Astrocyte (in vitro differentiated cells and primary cell): ENCODE measurements at regions not wholly inside any gene's neighbourhood (a gene's known extent, or its start where the extent isn't known, plus 50 kb on each side); places are given as distances from the start of the nearest gene placed in this dataset.

Experiments
- DNase-seq: peaks from one replicate; pipeline ENCODE4 v3.0.0-alpha.2; 2010; ENCODE audit warnings: low read depth
- FAIRE-seq: peaks from 2 replicates; lab custom pipeline; 2011; peaks lifted over from hg19 to GRCh38; lab: Jason Lieb, UNC
- H2AFZ ChIP-seq: 2 replicates; pipeline ENCODE4 v1.6.0; 2012; ENCODE audit warnings: low read depth, low read length, inconsistent platforms
- H3K27ac ChIP-seq: 2 replicates; pipeline ENCODE4 v1.5.1; 2011; ENCODE audit warnings: low read depth, low read length, inconsistent platforms
- H3K27me3 ChIP-seq: 2 replicates; pipeline ENCODE4 v1.6.0; 2011; ENCODE audit warnings: low read length, inconsistent platforms; ENCODE audit not compliant: insufficient read depth
- H3K36me3 ChIP-seq: 2 replicates; pipeline ENCODE4 v1.5.1; 2011; ENCODE audit warnings: low read length, inconsistent platforms; ENCODE audit not compliant: insufficient read depth
- H3K4me1 ChIP-seq: 2 replicates; pipeline ENCODE4 v1.5.1; 2011; ENCODE audit warnings: low read length, inconsistent platforms; ENCODE audit not compliant: insufficient read depth
- H3K4me2 ChIP-seq: 2 replicates; pipeline ENCODE4 v1.6.0; 2012; ENCODE audit warnings: low read length, inconsistent platforms
- H3K4me3 ChIP-seq: 2 replicates; pipeline ENCODE4 v1.5.1; 2011; ENCODE audit warnings: low read depth, mild to moderate bottlenecking, low read length, inconsistent platforms; ENCODE audit not compliant: insufficient read depth
- H3K79me2 ChIP-seq: 2 replicates; pipeline ENCODE4 v1.6.0; 2012; ENCODE audit warnings: mild to moderate bottlenecking, low read length, inconsistent platforms; ENCODE audit not compliant: insufficient read depth
- H3K9ac ChIP-seq: 2 replicates; pipeline ENCODE4 v1.6.0; 2012; ENCODE audit warnings: mild to moderate bottlenecking, low read length, inconsistent platforms
- H3K9me3 ChIP-seq: 2 replicates; pipeline ENCODE4 v1.5.1; 2012; ENCODE audit warnings: low read depth, mild to moderate bottlenecking, low read length, inconsistent platforms; ENCODE audit not compliant: insufficient read depth
- H4K20me1 ChIP-seq: 2 replicates; pipeline ENCODE4 v1.6.0; 2012; ENCODE audit warnings: low read length, inconsistent platforms; ENCODE audit not compliant: insufficient read depth
- H3K27ac Mint-ChIP-seq: one replicate; pipeline ENCODE4 v1.8.0; 2021; ENCODE audit warnings: mild to moderate bottlenecking, mixed read lengths; ENCODE audit not compliant: unreplicated experiment
- H3K27me3 Mint-ChIP-seq: one replicate; pipeline ENCODE4 v1.8.0; 2021; ENCODE audit warnings: low read depth, mixed read lengths; ENCODE audit not compliant: unreplicated experiment
- H3K36me3 Mint-ChIP-seq: one replicate; pipeline ENCODE4 v1.8.0; 2021; ENCODE audit warnings: low read depth, mixed read lengths; ENCODE audit not compliant: unreplicated experiment
- H3K4me1 Mint-ChIP-seq: one replicate; pipeline ENCODE4 v1.8.0; 2021; ENCODE audit warnings: low read depth, mixed read lengths; ENCODE audit not compliant: unreplicated experiment
- H3K4me3 Mint-ChIP-seq: one replicate; pipeline ENCODE4 v1.8.0; 2021; ENCODE audit warnings: mild to moderate bottlenecking, moderate library complexity, mixed read lengths; ENCODE audit not compliant: unreplicated experiment
- H3K9me3 Mint-ChIP-seq: one replicate; pipeline ENCODE4 v1.8.0; 2021; ENCODE audit warnings: mild to moderate bottlenecking, mixed read lengths; ENCODE audit not compliant: unreplicated experiment
- CTCF ChIP-seq: IDR thresholded peaks from 2 replicates; pipeline ENCODE4 v1.5.1; 2011; ENCODE audit warnings: low read depth, mild to moderate bottlenecking, inconsistent platforms, low read length, moderate library complexity; ENCODE audit not compliant: insufficient read depth
- EZH2 ChIP-seq: IDR thresholded peaks from 2 replicates; pipeline ENCODE4 v1.6.1; 2012; ENCODE audit warnings: mild to moderate bottlenecking, low read length, inconsistent platforms; ENCODE audit not compliant: insufficient read depth

GRCh38 chr7:45413419-45413818, 160.7 kb upstream of the ADCY1 start:
- H3K27me3 Mint-ChIP-seq: peaks cover 15% of the 10 kb centered on the region
- H3K36me3 ChIP-seq: no peaks in the 10 kb centered on the region
- H3K4me3 ChIP-seq: no peak overlapping the region
- no peak for TF ChIP-seq CTCF
- TF ChIP-seq EZH2: no peak
- H3K27ac Mint-ChIP-seq: no peak overlapping the region
- H3K79me2 ChIP-seq: no peaks in the 10 kb centered on the region
- no peak overlapping the region for H3K27ac ChIP-seq
- H3K4me2 ChIP-seq: no peak overlapping the region
- H3K9me3 Mint-ChIP-seq: peaks cover 20% of the 10 kb centered on the region
- H3K4me3 Mint-ChIP-seq: no peak overlapping the region
- no peaks in the 10 kb centered on the region for H3K36me3 Mint-ChIP-seq
- H3K4me1 Mint-ChIP-seq: no peaks in the 10 kb centered on the region
- FAIRE-seq: no peak
- no peak for DNase-seq
- H4K20me1 ChIP-seq: no peaks in the 10 kb centered on the region
- peaks cover 2% of the 10 kb centered on the region for H3K9me3 ChIP-seq
- H3K27me3 ChIP-seq: no peaks in the 10 kb centered on the region
- no peak overlapping the region for H2AFZ ChIP-seq
- H3K9ac ChIP-seq: no peak overlapping the region
- no peaks in the 10 kb centered on the region for H3K4me1 ChIP-seq

- Mint-ChIP-seq H3K9me3 (peaks cover 20% of the 10 kb centered on the region), H3K27me3 (peaks cover 8% of the 10 kb centered on the region), H3K4me1 (no peaks in the 10 kb centered on the region), H3K4me3 (no peak overlapping the region), H3K36me3 (no peaks in the 10 kb centered on the region), H3K27ac (no peak overlapping the region)
- H3K27me3 ChIP-seq: no peaks in the 10 kb centered on the region
- H3K4me2 ChIP-seq: no peak overlapping the region
- H4K20me1 ChIP-seq: no peaks in the 10 kb centered on the region
- H2AFZ ChIP-seq: no peak overlapping the region
- no peaks in the 10 kb centered on the region for H3K79me2 ChIP-seq
- H3K27ac ChIP-seq: no peak overlapping the region
- no peak overlapping the region for H3K9ac ChIP-seq
- H3K9me3 ChIP-seq: peaks cover 2% of the 10 kb centered on the region
- no peak for TF ChIP-seq EZH2
- H3K4me1 ChIP-seq: no peaks in the 10 kb centered on the region
- FAIRE-seq (no peak), DNase-seq (no peak)
- H3K4me3 ChIP-seq: no peak overlapping the region
- H3K36me3 ChIP-seq: no peaks in the 10 kb centered on the region
Observed at GRCh38 chr7:45414226-45414625, 159.9 kb upstream of the ADCY1 start.

- Mint-ChIP-seq H3K36me3 (no peaks in the 10 kb centered on the region), H3K4me3 (no peak overlapping the region), H3K4me1 (no peaks in the 10 kb centered on the region), H3K27me3 (no peaks in the 10 kb centered on the region), H3K27ac (no peak overlapping the region), H3K9me3 (peaks cover 20% of the 10 kb centered on the region)
- Histone ChIP-seq H3K36me3 (no peaks in the 10 kb centered on the region), H3K4me2 (no peak overlapping the region), H4K20me1 (no peaks in the 10 kb centered on the region), H3K27me3 (no peaks in the 10 kb centered on the region), H3K9ac (no peak overlapping the region), H3K9me3 (peaks cover 2% of the 10 kb centered on the region), H3K27ac (no peak overlapping the region), H3K79me2 (no peaks in the 10 kb centered on the region), H3K4me1 (no peaks in the 10 kb centered on the region), H2AFZ (no peak overlapping the region), H3K4me3 (no peak overlapping the region)
- DNase-seq: no peak
- FAIRE-seq: no peak
- no peak for TF ChIP-seq EZH2
- TF ChIP-seq CTCF: no peak
Observed at GRCh38 chr7:45415265-45415664, 158.9 kb upstream of the ADCY1 start.
